ENCODE measurements at regions not wholly inside any gene's neighbourhood (a gene's known extent, or its start where the extent isn't known, plus 50 kb on each side); places are given as distances from the start of the nearest gene placed in this dataset.
"Not testable (repeated sequence)": the region's sequence is repeated elsewhere in the genome, so short reads cannot be mapped to it uniquely, and the experiment has no call there.

DNA sequence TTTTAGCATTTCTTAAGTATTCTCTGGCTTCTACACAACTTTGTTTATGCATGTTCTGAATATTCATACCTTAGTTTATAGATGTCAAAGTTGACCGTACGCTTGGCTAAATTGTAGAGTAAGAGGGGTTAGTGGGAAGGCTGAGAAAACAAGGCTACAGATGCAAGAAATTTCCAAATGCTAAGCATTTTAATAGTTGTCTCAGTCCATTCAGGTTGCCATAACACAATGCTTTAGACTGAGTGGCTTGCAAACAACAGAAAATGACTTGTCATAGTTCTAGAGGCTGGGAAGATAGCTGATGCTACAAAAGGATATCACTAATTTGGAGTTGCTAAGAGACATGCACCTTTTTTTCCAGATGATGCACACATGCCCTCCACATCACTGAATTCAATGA, 53.0 kb upstream of the C1QTNF3 start:
- not testable (repeated sequence) for H3K4me3 ChIP-seq (ENCODE audit: low read depth, low read length); DNase-seq (ENCODE audit: low read depth)

- not testable (repeated sequence) for DNase-seq (ENCODE audit: low read depth); H3K4me3 ChIP-seq (ENCODE audit: low read depth, low read length)
Observed at GRCh38 chr5:34099891-34100290, 56.9 kb upstream of the C1QTNF3 start.

DNA sequence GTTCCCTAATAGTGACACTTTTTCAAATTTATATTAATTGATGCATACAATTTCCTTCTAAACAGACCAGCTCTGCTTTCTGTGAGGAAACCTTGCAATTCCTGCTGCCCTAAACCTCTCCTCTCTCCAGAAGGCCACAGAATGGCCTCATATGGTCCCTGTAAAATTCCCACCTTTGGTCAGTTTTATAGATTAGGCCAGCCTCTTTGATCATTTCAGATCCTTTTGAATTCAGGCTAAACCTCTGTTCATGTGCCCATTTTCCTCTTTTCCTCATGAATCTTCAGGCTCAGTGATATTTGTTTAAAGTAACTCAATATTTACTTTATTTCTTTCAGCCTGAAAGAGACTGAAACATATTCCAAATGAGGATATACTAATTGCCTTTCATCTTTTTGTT, 58.6 kb upstream of the C1QTNF3 start:
- not testable (repeated sequence) for DNase-seq (ENCODE audit: low read depth); H3K4me3 ChIP-seq (ENCODE audit: low read depth, low read length)

DNA sequence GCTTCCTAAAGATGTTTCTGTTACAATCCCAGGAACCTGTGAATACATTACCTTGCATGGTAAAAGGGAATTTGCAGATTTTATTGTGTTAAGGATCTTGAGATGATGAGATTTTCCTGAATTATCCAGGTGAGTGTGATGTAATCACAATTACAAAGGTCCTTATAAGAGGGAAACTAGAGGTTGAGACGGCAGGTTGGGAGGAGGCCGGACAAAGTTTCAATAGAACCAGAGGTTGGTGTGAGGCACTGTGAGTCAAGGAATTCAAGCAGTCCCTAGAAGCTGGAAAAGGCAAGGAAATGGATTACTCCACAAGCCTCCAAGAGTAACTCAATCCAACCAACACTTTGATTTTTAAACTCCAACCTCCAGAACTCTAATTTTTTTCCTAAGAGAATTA, 65.9 kb upstream of the C1QTNF3 start:
- DNase-seq (ENCODE audit: low read depth); H3K4me3 ChIP-seq (ENCODE audit: low read depth, low read length): not testable (repeated sequence)

- DNase-seq (ENCODE audit: low read depth); H3K4me3 ChIP-seq (ENCODE audit: low read depth, low read length): not testable (repeated sequence)
Observed at GRCh38 chr5:34124280-34124679, 81.3 kb upstream of the C1QTNF3 start.

GRCh38 chr5:34125354-34125753, 82.3 kb upstream of the C1QTNF3 start:
- DNase-seq (ENCODE audit: low read depth); H3K4me3 ChIP-seq (ENCODE audit: low read depth, low read length): not testable (repeated sequence)

DNA sequence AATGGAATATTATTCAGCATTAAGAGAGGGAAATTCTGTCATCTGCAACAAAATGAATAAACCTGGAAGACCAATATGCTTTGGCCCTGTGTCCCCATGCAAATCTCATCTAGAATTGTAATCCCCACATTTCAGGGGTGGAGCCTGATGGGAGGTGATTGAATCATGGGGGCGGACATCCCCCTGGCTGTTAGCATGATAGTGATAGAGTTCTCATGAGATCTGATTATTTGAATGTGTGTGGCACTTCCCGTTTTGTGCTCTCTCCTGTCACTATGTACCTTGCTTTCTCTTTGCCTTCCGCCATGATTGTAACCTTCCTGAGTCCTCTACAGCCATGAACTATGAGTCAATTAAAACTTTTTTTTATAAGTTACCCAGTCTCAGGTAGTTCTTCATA, 83.7 kb upstream of the C1QTNF3 start:
- DNase-seq (ENCODE audit: low read depth); H3K4me3 ChIP-seq (ENCODE audit: low read depth, low read length): not testable (repeated sequence)

DNA sequence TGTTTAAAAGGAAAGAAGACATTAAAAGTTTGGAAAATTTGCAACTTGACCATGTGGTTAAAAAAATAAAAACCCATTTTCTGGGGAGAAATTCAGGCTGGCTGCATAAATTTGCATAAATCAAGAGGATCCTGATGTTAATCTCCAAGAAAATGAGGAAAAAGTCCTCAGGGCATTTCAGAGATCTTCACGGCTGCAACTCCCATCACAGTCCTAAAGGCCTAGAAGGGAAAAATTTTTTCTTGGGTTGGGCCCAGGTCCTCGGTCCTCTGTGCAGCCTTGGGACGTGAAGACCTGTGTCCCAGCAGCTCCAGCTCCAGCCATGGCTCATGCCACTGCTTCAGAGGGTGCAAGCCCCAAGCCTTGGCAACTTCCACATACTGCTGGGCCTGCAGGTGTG, 84.8 kb upstream of the C1QTNF3 start:
- not testable (repeated sequence) for H3K4me3 ChIP-seq (ENCODE audit: low read depth, low read length); DNase-seq (ENCODE audit: low read depth)

DNA sequence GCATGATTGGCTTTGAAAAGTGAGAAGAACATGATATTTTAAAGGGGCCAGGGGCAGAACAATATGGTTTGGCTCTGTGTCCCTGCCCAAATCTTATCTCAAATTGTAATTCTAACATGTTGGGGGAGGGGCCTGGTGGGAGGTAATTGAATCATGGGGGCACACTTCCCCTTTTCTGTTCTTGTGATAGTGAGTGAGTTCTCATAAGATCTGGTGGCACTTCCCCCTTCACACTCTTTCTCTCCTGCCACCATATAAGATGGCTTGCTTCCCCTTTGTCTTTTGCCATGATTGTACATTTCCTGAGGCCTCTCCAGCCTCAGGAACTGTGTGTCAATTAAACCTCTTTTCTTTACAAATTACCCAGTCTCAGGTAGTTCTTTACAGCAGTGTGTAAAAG, 85.9 kb upstream of the C1QTNF3 start:
- H3K4me3 ChIP-seq (ENCODE audit: low read depth, low read length); DNase-seq (ENCODE audit: low read depth): not testable (repeated sequence)

GRCh38 chr5:34154988-34155387, 112.0 kb upstream of the C1QTNF3 start:
- DNase-seq (ENCODE audit: low read depth); H3K4me3 ChIP-seq (ENCODE audit: low read depth, low read length): not testable (repeated sequence)

DNA sequence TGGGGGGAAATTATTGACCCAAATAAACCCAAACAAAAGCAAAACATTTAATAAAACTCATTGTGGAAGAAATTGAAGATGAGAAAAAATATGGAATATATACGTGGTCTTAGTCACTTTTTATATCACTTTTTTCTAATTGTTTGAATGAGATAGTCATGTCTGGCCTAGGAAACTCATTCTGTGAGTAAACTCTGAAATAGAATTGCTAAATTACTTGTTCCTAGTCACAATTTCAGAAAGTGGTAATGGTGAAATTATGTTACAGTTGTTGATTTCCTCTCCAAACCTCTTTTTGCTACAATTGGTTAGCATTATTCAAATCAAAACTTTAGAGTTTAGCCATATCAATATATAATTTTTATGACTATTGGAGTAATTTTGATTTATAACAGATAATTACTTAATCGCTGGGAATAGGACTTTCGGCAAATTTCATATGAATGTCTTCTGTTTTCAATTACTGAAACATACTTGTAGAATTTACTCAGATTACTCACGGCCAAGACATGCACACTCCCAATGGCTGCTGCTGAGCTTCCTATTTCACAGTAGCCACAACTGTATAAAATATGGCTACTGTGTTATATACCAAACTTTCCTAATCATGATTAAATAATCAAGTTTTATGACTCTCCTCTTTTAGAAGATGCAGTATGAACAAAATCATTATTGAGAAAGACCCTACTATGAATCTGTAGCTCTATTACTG, 113.8 kb upstream of the C1QTNF3 start:
- not testable (repeated sequence) for DNase-seq (ENCODE audit: low read depth)

GRCh38 chr5:34160904-34161303, 117.9 kb upstream of the C1QTNF3 start:
- DNase-seq (ENCODE audit: low read depth); H3K4me3 ChIP-seq (ENCODE audit: low read depth, low read length): not testable (repeated sequence)

More for the DNA sequence above, 113.8 kb upstream of the C1QTNF3 start:
- H3K4me3 ChIP-seq (ENCODE audit: low read depth, low read length), result not testable (repeated sequence)

DNA sequence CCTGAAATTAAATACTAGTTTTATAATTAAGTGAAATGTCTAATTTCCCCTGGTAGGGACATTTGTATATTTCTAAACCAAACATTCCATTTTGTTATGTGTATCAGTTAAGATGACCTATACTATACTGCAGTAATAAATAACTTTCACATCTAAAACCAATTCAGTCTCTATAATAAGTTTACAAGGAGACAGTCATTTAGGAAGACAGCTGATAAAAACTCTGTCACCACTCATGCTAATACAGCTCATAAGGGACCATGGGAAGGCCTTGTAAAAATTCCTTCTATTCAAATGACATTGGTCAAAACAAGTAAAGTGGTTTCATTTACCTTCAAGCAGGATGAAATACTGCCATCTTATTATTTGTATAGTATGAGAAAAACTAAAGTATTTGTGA, 128.4 kb upstream of the C1QTNF3 start:
- not testable (repeated sequence) for DNase-seq (ENCODE audit: low read depth); H3K4me3 ChIP-seq (ENCODE audit: low read depth, low read length)

GRCh38 chr5:34179453-34180190, 136.6 kb upstream of the C1QTNF3 start:
- H3K4me3 ChIP-seq (ENCODE audit: low read depth, low read length); DNase-seq (ENCODE audit: low read depth): not testable (repeated sequence)

DNA sequence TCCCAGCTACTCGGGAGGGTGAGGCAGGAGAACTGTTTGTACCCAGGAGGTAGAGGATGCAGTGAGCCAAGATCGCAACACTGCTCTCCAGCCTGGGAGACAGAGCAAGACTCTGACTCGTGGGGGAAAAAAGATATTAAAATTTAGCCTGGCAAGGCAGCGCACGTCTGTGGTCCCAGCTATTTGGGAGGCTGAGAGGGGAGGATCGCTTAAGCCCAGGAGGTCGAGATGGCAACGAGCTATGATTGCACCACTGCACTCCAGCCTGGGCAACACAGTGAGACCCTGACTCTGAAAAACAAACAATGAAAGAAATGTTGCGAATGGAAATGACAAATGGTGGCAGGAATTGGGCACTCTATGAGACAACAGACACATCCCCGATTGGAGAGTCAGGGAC, 137.2 kb upstream of the C1QTNF3 start:
- not testable (repeated sequence) for H3K4me3 ChIP-seq (ENCODE audit: low read depth, low read length); DNase-seq (ENCODE audit: low read depth)

- not testable (repeated sequence) for DNase-seq (ENCODE audit: low read depth)
Observed at GRCh38 chr5:34180940-34181614, 138.1 kb upstream of the C1QTNF3 start.

GRCh38 chr5:34185005-34185404, 142.0 kb upstream of the C1QTNF3 start:
- H3K4me3 ChIP-seq (ENCODE audit: low read depth, low read length); DNase-seq (ENCODE audit: low read depth): not testable (repeated sequence)

More at GRCh38 chr5:34180940-34181614, 138.1 kb upstream of the C1QTNF3 start:
- not testable (repeated sequence) for H3K4me3 ChIP-seq (ENCODE audit: low read depth, low read length)

DNA sequence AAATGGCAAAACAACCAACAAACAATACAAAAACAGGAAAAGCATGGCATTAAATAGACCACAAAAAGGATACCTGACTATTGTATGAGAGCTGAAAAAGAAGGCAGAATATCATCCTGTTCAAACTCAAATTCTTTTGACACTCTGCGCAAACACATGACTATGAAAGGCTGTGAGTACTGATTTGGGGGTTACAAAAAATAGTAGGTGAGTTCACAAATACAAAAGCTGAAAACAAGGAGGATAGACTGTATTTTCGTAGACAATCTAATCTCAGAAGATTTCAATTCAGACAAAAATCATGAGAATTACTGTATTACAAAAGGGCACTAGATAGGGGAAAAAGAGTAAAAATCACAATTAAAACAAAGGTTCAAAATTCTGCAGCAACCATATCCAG, 142.6 kb upstream of the C1QTNF3 start:
- not testable (repeated sequence) for DNase-seq (ENCODE audit: low read depth); H3K4me3 ChIP-seq (ENCODE audit: low read depth, low read length)

GRCh38 chr5:34186108-34186507, 143.1 kb upstream of the C1QTNF3 start:
- DNase-seq (ENCODE audit: low read depth); H3K4me3 ChIP-seq (ENCODE audit: low read depth, low read length): not testable (repeated sequence)

DNA sequence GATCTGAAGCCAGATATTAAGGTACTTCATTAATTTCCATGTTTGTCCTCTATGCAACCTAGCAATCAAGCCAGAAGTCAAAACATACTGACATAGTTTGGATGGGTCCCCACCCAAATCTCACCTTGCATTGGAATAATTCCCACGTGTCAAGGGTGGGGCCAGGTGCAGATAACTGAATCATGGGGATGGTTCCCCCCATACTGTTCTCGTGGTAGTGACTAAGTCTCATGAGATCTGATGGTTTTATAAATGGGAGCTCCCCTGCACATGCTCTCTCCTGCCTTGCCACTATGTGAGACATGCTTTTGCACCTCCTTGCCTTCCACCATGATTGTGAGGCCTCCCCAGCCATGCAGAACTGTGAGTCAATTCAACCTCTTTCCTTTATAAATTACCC, 143.9 kb upstream of the C1QTNF3 start:
- DNase-seq (ENCODE audit: low read depth); H3K4me3 ChIP-seq (ENCODE audit: low read depth, low read length): not testable (repeated sequence)

Measured in GM12864 (cell line).